ENCODE measurements at regions not wholly inside any gene's neighbourhood (a gene's known extent, or its start where the extent isn't known, plus 50 kb on each side); places are given as distances from the start of the nearest gene placed in this dataset.

GRCh38 chr2:12267042-12267441 is 449.7 kb upstream of the TRIB2 start:
- Histone ChIP-seq H3K4me2 (ENCODE audit: low read length) (no peak overlapping the region), H4K8ac (ENCODE audit: low read depth, low read length) (no peak overlapping the region), H2BK120ac (ENCODE audit: low read depth, low read length) (no peak overlapping the region), H3K18ac (ENCODE audit: low read length) (no peak overlapping the region), H3K4me1 (ENCODE audit: control insufficient read depth, low read depth, low read length) (no peaks in the 10 kb centered on the region), H3K9ac (ENCODE audit: low read length) (no peak overlapping the region), H3K36me3 (ENCODE audit: control insufficient read depth, insufficient read depth, low read length) (no peaks in the 10 kb centered on the region), H2BK15ac (replicated peaks; ENCODE audit: low read depth) (no peak overlapping the region), H3K27me3 (ENCODE audit: insufficient read depth, low read length, poor library complexity) (no peaks in the 10 kb centered on the region), H3K56ac (ENCODE audit: low read length) (no peak overlapping the region), H3K79me1 (ENCODE audit: low read length) (no peaks in the 10 kb centered on the region), H3K4ac (ENCODE audit: low read depth, low read length) (no peak overlapping the region), H4K5ac (ENCODE audit: low read length) (no peak overlapping the region), H3K4me3 (ENCODE audit: low read length) (no peak overlapping the region), H3K23ac (ENCODE audit: low read length) (no peak overlapping the region), H3K79me2 (ENCODE audit: control insufficient read depth, insufficient read depth, low read length) (no peaks in the 10 kb centered on the region), H2AK5ac (ENCODE audit: low read length) (no peak overlapping the region), H2BK5ac (ENCODE audit: low read length) (no peak overlapping the region), H3K27ac (ENCODE audit: low read depth, low read length) (no peak overlapping the region)
- WGBS (ENCODE audit: extremely low coverage, insufficient coverage, low lambda C conversion rate) = no CpG with 5 or more reads among the region's 3 CpGs
- DNase-seq = no peak

DNA sequence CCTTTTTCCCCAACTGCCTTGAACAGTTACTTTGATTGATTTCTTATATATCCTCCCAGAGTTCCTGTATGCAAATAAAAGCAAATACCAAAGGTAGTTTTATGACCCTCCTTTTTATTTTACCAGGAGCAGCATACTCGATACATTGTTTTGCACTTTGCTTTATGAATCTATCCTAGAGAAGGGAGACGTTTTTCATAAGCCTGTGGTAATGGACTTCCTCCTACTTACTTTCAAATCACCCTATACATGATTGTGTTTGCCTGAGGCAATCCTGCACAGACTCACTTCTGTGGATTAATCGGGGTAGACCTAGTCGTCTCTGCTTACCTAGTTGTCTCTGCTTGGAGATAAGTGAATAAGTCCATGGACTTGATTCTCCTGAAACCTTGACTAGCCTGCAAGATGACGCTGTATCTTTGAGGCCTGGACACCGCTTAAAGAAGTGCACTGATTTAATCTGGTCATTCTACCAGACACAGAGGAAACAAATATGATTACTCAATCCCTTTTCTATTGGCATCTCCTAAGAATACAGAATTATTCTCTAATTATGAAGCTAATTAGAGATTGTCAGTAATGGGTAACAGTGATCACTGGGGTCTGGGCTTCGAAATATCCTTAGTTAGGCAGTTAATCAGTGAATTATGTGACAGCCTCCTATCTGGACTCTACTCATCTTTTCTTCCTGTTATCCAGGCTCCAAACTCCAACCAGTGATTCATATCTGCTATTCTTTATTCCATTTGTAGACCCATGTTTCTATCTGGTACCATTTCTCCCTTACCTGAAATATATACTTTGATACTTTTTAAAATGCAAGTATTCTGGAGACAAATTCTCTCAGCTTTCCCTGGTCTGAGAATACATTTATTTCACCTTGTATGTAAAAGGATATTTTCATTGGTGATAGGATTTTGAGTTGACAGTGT is 447.4 kb upstream of the TRIB2 start:
- H3K4ac ChIP-seq (ENCODE audit: low read depth, low read length) = no peak overlapping the region
- H3K18ac ChIP-seq (ENCODE audit: low read length) = no peak overlapping the region
- H3K79me2 ChIP-seq (ENCODE audit: control insufficient read depth, insufficient read depth, low read length) = no peaks in the 10 kb centered on the region
- H2AK5ac ChIP-seq (ENCODE audit: low read length) = no peak overlapping the region
- no peak overlapping the region for H2BK120ac ChIP-seq (ENCODE audit: low read depth, low read length)
- no peak for DNase-seq
- H4K5ac ChIP-seq (ENCODE audit: low read length) = no peak overlapping the region
- no peak overlapping the region for H2BK15ac ChIP-seq (replicated peaks; ENCODE audit: low read depth)
- WGBS (ENCODE audit: extremely low coverage, insufficient coverage, low lambda C conversion rate) = no CpG with 5 or more reads among the region's 7 CpGs
- no peaks in the 10 kb centered on the region for H3K27me3 ChIP-seq (ENCODE audit: insufficient read depth, low read length, poor library complexity)
- no peak overlapping the region for H2BK5ac ChIP-seq (ENCODE audit: low read length)
- H3K56ac ChIP-seq (ENCODE audit: low read length) = no peak overlapping the region
- H3K9ac ChIP-seq (ENCODE audit: low read length) = no peak overlapping the region
- H3K36me3 ChIP-seq (ENCODE audit: control insufficient read depth, insufficient read depth, low read length) = no peaks in the 10 kb centered on the region
- H3K4me1 ChIP-seq (ENCODE audit: control insufficient read depth, low read depth, low read length) = no peaks in the 10 kb centered on the region
- no peak overlapping the region for H3K4me2 ChIP-seq (ENCODE audit: low read length)
- no peak overlapping the region for H3K27ac ChIP-seq (ENCODE audit: low read depth, low read length)
- no peak overlapping the region for H4K8ac ChIP-seq (ENCODE audit: low read depth, low read length)
- H3K4me3 ChIP-seq (ENCODE audit: low read length) = no peak overlapping the region
- H3K79me1 ChIP-seq (ENCODE audit: low read length) = no peaks in the 10 kb centered on the region
- no peak overlapping the region for H3K23ac ChIP-seq (ENCODE audit: low read length)

DNA sequence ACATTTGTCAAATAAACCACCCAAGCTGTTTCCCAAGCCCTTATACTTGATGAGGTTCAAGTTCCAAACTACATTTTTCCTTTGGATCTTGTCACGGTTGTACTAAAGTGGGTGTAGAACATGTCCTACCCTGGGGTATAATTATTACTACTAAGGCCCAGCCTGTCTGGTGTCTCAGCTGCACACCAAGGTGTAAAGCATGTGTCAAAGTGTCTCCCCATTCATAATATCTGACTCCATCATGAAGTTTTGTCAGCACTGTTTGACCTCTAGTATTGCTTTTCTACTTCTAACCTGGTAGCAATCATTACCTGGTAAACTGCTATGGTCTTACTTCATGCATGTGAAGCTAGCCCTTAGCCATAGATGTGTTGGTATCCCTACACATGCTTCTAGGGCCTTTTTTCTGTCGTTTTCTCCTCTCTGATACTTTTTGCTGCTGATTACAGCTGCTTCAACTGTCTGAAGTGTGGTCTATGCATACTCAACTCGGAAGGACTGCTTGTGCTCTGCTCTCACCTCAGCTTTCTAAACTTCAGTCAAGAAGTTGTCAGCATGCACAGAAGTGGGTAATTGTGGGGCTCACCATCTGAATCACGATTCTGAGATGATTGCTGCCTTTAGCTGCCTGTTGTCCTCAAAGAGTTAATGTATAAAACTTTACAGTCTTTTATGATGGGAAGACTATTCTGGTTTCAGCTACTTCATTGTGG is 445.7 kb upstream of the TRIB2 start:
- H3K79me1 ChIP-seq (ENCODE audit: low read length) = no peaks in the 10 kb centered on the region
- WGBS (ENCODE audit: extremely low coverage, insufficient coverage, low lambda C conversion rate) = no CpG with 5 or more reads among the region's 4 CpGs
- no peak overlapping the region for H3K56ac ChIP-seq (ENCODE audit: low read length)
- H3K79me2 ChIP-seq (ENCODE audit: control insufficient read depth, insufficient read depth, low read length) = no peaks in the 10 kb centered on the region
- H2AK5ac ChIP-seq (ENCODE audit: low read length) = no peak overlapping the region
- H3K4me3 ChIP-seq (ENCODE audit: low read length) = no peak overlapping the region
- no peak overlapping the region for H3K27ac ChIP-seq (ENCODE audit: low read depth, low read length)
- no peak overlapping the region for H3K9ac ChIP-seq (ENCODE audit: low read length)
- no peaks in the 10 kb centered on the region for H3K36me3 ChIP-seq (ENCODE audit: control insufficient read depth, insufficient read depth, low read length)
- no peak for DNase-seq
- H3K18ac ChIP-seq (ENCODE audit: low read length) = no peak overlapping the region
- H4K5ac ChIP-seq (ENCODE audit: low read length) = no peak overlapping the region
- no peak overlapping the region for H2BK120ac ChIP-seq (ENCODE audit: low read depth, low read length)
- no peak overlapping the region for H3K23ac ChIP-seq (ENCODE audit: low read length)
- H3K4me2 ChIP-seq (ENCODE audit: low read length) = no peak overlapping the region
- H2BK15ac ChIP-seq (replicated peaks; ENCODE audit: low read depth) = no peak overlapping the region
- H4K8ac ChIP-seq (ENCODE audit: low read depth, low read length) = no peak overlapping the region
- H3K4ac ChIP-seq (ENCODE audit: low read depth, low read length) = no peak overlapping the region
- no peaks in the 10 kb centered on the region for H3K4me1 ChIP-seq (ENCODE audit: control insufficient read depth, low read depth, low read length)
- no peak overlapping the region for H2BK5ac ChIP-seq (ENCODE audit: low read length)
- H3K27me3 ChIP-seq (ENCODE audit: insufficient read depth, low read length, poor library complexity) = no peaks in the 10 kb centered on the region

- Histone ChIP-seq H2BK15ac (replicated peaks; ENCODE audit: low read depth) (no peak overlapping the region), H2BK120ac (ENCODE audit: low read depth, low read length) (no peak overlapping the region), H3K27me3 (ENCODE audit: insufficient read depth, low read length, poor library complexity) (no peaks in the 10 kb centered on the region), H3K9ac (ENCODE audit: low read length) (no peak overlapping the region), H3K79me1 (ENCODE audit: low read length) (no peaks in the 10 kb centered on the region), H4K8ac (ENCODE audit: low read depth, low read length) (no peak overlapping the region), H4K5ac (ENCODE audit: low read length) (no peak overlapping the region), H2AK5ac (ENCODE audit: low read length) (no peak overlapping the region), H3K23ac (ENCODE audit: low read length) (no peak overlapping the region), H3K36me3 (ENCODE audit: control insufficient read depth, insufficient read depth, low read length) (no peaks in the 10 kb centered on the region), H3K4me1 (ENCODE audit: control insufficient read depth, low read depth, low read length) (no peaks in the 10 kb centered on the region), H3K4ac (ENCODE audit: low read depth, low read length) (no peak overlapping the region), H3K4me2 (ENCODE audit: low read length) (no peak overlapping the region), H3K27ac (ENCODE audit: low read depth, low read length) (no peak overlapping the region), H3K79me2 (ENCODE audit: control insufficient read depth, insufficient read depth, low read length) (no peaks in the 10 kb centered on the region), H3K18ac (ENCODE audit: low read length) (no peak overlapping the region), H3K56ac (ENCODE audit: low read length) (no peak overlapping the region), H3K4me3 (ENCODE audit: low read length) (no peak overlapping the region), H2BK5ac (ENCODE audit: low read length) (no peak overlapping the region)
- no CpG with 5 or more reads among the region's 1 CpG for WGBS (ENCODE audit: extremely low coverage, insufficient coverage, low lambda C conversion rate)
- no peak for DNase-seq
Observed at GRCh38 chr2:12271589-12271984, 445.1 kb upstream of the TRIB2 start.

- Histone ChIP-seq H3K27ac (ENCODE audit: low read depth, low read length) (no peak overlapping the region), H3K79me1 (ENCODE audit: low read length) (no peaks in the 10 kb centered on the region), H3K4me2 (ENCODE audit: low read length) (no peak overlapping the region), H3K18ac (ENCODE audit: low read length) (no peak overlapping the region), H3K23ac (ENCODE audit: low read length) (no peak overlapping the region), H3K4ac (ENCODE audit: low read depth, low read length) (no peak overlapping the region), H3K27me3 (ENCODE audit: insufficient read depth, low read length, poor library complexity) (no peaks in the 10 kb centered on the region), H3K36me3 (ENCODE audit: control insufficient read depth, insufficient read depth, low read length) (no peaks in the 10 kb centered on the region), H3K4me1 (ENCODE audit: control insufficient read depth, low read depth, low read length) (peaks cover 6% of the 10 kb centered on the region), H4K5ac (ENCODE audit: low read length) (no peak overlapping the region), H4K8ac (ENCODE audit: low read depth, low read length) (no peak overlapping the region), H2BK15ac (replicated peaks; ENCODE audit: low read depth) (no peak overlapping the region), H3K9ac (ENCODE audit: low read length) (no peak overlapping the region), H3K79me2 (ENCODE audit: control insufficient read depth, insufficient read depth, low read length) (no peaks in the 10 kb centered on the region), H2BK120ac (ENCODE audit: low read depth, low read length) (no peak overlapping the region), H2AK5ac (ENCODE audit: low read length) (no peak overlapping the region), H3K4me3 (ENCODE audit: low read length) (no peak overlapping the region), H2BK5ac (ENCODE audit: low read length) (no peak overlapping the region), H3K56ac (ENCODE audit: low read length) (no peak overlapping the region)
- DNase-seq = no peak
- WGBS (ENCODE audit: extremely low coverage, insufficient coverage, low lambda C conversion rate) = no CpG with 5 or more reads among the region's 1 CpG
Observed at GRCh38 chr2:12273111-12273510, 443.6 kb upstream of the TRIB2 start.

Data from mesendoderm (in vitro differentiated cells).